NCI-H1092 (cell line): ENCODE measurements at regions not wholly inside any gene's neighbourhood (a gene's known extent, or its start where the extent isn't known, plus 50 kb on each side); places are given as distances from the start of the nearest gene placed in this dataset.

Source experiments
- DNase-seq: peaks from one replicate; lab custom pipeline; 2025; lab: John Stamatoyannopoulos, UW

- DNase-seq = no peak
Observed at GRCh38 chr7:26458466-26459145, 166.9 kb downstream of the SNX10 start.

- DNase-seq = no peak
Observed at GRCh38 chr7:26459540-26460193, 168.0 kb downstream of the SNX10 start.

DNA sequence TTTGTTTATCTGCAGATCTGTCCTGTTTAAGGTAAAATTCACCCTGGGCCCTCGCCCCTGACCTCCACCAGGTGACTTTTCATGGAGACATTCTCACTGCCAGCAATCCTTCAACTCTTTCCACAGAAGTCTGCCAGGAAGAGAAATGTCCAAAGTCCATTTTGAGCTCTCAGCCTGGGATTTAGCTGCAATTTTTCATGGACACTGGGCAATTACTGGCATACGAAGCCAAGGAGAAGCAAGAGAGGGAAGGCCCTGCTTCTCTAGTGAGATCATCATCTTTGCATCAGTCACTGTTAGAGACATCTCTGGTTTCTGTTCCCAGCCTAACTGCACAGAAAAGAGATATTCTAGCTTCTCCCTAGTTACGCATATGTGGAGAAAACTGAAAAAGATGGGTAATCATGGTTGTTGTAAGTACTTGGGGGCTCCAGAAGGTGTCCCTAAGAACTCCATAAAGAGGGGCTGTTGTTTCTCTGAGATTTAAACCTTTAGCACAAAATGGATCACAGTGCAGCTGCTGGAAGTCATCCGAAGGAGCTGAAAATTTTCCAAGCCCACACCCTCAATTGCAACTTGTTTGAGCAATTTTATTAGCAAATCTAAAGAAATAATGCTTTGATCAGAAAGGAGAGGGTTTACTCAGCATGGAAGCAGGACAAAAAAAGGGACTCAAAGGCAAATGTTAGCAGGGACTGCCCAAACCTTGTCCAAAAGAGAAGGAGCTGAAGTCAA, 168.9 kb downstream of the SNX10 start:
- no peak for DNase-seq

DNA sequence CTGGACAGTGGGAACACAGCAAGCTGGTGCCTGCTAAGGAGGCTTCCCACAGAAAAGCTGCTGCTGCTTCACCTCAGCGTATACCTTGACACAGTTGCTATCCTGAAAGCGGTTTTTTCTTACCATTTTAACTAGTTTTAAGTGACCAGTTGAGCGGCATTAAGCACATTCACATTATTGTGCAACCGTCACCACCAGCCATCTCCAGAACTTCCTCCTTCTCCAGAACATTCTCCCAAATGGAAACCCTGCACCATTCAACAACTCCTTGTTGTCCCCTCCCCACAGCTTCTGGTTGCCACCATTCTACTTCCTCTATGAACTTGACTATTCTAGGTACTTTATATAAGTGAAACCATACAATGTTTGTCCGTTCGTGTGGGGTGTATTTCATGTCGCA, 169.9 kb downstream of the SNX10 start:
- no peak for DNase-seq

- DNase-seq = no peak
Observed at GRCh38 chr7:26466007-26466406, 174.3 kb downstream of the SNX10 start.

DNA sequence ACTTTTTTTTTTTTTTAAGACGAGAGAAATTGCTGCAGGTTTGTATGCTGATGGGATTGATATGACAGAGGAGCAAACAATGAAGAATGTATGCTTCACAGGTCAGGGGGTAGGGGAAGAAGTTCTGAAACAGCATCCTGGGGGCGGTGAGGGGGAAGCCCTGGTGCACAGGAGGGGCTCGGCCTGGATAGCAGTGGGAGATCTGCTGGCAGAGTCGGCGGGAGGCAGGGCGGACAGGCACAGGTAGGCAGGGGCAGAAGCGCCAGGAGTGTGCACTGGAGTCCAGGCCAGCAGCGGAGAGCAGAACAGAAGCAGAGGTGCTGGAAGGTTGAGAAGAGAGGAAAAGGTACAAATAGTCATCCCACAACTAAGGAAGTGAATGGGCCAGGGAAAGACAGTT, 175.4 kb downstream of the SNX10 start:
- DNase-seq = no peak

DNA sequence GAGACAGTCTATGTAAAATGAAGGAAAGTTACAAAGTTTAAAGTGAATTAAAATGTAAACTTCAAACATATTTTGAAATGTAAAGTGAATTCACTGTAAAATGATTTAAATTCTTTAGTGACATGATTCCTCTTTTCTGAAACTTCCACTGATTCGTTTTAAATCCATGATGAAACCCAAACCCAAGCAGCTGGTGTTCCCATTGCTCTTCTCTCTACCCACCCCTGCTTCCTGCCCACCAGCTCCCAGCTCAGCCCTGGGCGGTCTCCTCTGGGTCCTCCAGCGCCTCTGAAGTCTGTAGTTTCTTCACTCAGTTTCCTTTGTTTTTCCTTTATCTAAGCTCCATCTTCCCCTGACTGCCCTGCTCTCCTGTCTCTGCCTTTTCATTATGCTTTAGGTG, 175.9 kb downstream of the SNX10 start:
- no peak for DNase-seq

DNA sequence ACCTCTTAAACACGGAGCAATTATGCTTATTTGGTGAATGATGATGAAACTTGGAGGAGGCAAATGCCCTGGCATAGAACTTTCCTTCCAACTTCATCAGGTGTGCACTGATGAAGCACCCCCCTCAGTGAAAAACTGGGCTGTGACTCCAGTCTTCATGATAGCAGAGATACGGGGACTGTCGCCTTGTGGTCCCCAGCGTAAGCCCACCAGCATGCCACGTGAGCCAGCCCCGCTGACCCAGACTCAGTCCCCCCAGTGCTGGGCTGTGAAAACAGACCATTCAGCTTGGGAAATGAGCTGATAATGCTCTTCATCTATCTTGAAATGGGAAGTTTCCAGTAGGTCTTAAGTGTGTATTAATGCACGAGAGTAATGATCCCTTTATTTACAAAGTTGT, 177.0 kb downstream of the SNX10 start:
- no peak for DNase-seq

DNA sequence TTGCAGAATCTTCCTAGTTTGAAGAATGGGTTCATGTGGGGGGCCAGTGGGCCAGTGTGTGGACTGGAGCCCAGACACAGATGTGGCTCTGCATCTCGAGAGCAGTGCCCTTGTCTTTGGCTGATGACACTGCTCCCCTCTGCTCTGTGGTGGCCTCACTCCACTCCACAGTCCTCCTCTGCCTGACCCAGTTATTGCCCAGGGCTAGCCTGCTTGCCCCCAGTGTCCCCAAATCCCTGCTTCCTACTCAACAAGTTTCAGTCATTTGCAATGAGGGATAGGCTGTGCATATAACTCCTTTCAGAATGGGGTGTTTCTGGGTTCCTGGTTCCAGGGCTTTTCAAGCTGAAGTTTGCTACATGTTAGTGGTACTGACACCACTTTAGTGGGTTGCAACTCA, 177.5 kb downstream of the SNX10 start:
- DNase-seq = no peak

- no peak for DNase-seq
Observed at GRCh38 chr7:26470691-26471090, 179.0 kb downstream of the SNX10 start.

DNA sequence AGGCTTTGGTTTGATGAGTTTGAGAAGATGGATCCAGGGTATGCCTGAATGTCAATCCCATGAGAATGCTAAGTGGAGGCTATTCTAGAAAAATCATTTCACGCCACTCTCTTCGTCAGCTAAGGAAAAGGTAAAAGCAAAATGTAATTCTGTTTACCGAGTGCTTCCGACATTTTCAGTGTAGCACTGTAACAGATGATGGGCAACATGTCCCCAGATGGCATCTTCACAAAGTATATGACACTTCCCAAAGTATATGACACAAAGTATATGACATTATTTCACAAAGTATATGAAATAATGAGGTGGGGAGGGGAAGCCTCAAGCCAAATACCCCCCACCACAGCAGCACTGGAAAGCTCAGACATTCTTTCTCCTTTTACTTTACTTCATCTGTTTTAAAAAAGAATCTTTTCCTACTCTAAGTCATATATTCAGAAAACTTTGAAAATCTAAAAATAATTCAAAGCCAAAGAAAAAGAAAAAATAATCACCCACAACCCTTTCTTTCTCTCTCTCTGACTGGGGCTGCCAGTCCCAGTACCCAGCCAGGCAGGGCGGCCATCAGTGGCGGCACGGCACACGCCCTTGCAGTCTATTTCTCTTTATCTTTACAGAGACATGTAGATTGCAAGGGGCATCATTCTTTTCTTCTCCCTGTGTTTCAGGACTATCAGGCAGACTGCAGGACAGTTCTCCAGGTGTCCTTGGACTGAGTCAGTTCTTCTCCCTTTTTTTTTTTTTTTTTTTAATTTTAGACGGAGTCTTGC, 179.8 kb downstream of the SNX10 start:
- no peak for DNase-seq

- no peak for DNase-seq
Observed at GRCh38 chr7:26472971-26473370, 181.3 kb downstream of the SNX10 start.

- DNase-seq = no peak
Observed at GRCh38 chr7:26476271-26476670, 184.6 kb downstream of the SNX10 start.

- DNase-seq = no peak
Observed at GRCh38 chr7:26477381-26477990, 185.8 kb downstream of the SNX10 start.

DNA sequence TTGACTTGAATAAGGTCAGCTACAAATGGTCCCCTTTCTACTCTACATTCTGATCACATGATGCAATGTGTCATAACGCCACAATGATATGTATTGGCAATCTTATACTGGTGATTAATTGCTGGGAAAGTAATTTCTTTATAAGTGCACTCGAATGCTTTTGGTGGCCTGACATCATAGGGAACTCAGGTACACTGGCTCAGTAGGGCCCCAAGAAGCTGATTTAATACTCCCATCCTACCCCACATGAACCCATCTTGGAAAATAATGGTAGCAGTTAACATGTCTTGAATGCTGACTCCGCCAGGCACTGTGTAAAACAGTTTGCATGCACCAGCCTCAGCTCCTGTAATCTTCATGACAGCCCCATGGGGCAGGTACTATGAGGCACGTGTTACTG, 186.9 kb downstream of the SNX10 start:
- no peak for DNase-seq

DNA sequence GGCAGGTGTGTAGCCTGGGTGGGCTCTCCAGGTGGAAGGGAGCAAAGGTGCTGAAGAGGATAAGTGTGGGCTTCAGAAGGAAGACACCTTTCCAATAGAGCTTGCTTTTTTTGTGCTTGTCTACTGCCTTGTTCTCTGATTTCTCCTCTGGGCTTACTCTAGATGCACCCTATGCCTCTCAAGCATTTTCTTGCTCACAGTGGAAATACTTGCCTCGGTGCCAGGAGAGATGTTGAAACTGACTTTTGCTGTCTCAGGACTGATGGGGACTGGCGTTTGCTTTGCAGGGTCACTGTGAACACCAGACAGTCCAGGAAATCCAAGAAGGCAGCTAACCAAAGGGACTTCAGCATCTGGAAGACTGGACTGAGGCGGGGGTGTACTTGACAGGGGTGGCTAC, 187.9 kb downstream of the SNX10 start:
- DNase-seq = no peak

DNA sequence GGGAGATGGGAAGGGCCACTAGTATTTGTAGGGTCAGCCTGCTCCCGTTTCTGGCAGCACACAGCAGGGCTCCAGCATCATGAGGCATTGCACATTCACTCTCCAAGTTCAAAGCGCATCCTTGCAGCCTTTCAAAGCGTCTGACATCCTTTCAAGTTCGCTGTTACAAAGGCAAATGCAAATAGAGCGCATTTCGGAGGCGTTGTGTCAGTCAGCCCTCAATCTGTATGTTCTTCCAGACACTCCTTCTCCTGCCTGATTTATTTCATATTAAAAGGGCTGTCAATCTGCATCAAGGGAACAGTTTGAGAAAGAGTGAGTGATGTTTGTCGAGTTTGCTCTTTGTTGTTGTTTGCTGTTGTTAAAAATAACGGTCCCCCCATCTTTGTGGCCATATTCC, 188.5 kb downstream of the SNX10 start:
- DNase-seq = no peak

DNA sequence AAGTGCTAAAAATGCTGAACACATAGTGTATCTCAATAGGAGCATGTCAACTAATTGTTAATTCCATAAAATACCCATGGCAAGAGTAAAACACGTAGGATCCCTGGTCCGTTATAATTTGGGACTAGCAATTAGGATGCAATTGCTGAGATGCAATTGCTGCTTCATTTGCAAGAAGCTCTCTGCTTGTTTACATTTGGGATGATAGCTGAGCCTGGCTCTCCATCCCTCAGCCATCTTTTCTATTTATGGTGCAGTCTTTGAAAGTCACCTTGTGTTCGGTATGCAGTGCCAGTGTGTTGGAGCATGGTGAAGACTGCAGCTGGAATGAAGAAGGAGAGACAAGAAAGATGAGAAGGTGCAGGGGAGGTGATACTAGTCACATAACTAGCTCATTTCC, 191.3 kb downstream of the SNX10 start:
- DNase-seq = no peak

DNA sequence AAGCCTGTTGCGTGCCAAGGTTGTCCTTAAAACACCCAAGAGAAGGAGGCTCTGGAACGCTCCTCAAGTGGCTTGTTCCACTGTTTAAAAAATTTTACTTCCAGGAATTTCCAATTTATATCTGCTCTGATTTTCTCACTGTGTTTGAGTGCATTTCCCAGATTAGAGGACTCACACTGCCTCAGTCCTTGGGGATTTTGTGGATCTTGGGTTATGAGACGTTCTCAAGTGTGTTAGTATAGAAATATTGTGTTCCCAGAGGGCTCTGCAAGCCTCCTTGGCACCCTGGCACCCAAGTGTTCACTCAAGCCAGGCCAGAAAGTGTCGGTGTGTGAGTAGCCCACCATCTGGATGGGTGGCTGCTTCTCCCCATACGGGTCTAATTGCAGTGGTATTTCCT, 192.2 kb downstream of the SNX10 start:
- DNase-seq = no peak

DNA sequence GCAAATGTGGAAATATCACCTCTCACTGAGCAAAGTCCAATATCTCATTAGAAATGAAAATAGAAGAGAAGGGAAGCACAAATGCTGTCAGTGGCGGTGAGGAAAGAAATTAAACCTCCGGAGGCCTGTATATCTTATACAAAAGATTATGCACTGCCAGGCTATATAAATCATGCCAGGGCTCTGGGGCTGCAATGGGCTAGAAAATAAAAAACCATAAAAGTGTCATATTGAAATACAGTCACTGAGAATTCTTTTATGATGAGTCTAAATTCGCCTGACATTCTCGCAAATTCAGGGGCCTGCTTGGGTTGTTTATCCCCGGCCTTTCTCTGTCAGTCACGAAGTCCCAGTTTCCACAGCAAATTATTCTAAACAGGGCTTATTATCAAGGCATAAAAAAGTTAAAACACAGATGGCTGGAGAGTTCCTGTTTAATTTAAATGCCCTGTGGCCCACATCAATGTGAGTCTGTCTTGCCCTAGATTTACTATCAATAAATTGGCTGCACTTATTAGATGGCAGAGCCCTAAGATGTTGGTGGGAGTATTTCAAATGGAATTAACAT, 193.8 kb downstream of the SNX10 start:
- DNase-seq = no peak

- no peak for DNase-seq
Observed at GRCh38 chr7:26486153-26486552, 194.5 kb downstream of the SNX10 start.
